TTC549 (cell line): ENCODE measurements at regions not wholly inside any gene's neighbourhood (a gene's known extent, or its start where the extent isn't known, plus 50 kb on each side); places are given as distances from the start of the nearest gene placed in this dataset.

Experiments
- FAIRE-seq: peaks from 2 replicates; lab custom pipeline; 2012; peaks lifted over from hg19 to GRCh38; lab: Jason Lieb, UNC

GRCh38 chr2:235264512-235264911, 229.3 kb upstream of the AGAP1 start:
- FAIRE-seq: no peak

GRCh38 chr2:235265348-235265965, 228.4 kb upstream of the AGAP1 start:
- no peak for FAIRE-seq

GRCh38 chr2:235267251-235267650, 226.6 kb upstream of the AGAP1 start:
- no peak for FAIRE-seq

DNA sequence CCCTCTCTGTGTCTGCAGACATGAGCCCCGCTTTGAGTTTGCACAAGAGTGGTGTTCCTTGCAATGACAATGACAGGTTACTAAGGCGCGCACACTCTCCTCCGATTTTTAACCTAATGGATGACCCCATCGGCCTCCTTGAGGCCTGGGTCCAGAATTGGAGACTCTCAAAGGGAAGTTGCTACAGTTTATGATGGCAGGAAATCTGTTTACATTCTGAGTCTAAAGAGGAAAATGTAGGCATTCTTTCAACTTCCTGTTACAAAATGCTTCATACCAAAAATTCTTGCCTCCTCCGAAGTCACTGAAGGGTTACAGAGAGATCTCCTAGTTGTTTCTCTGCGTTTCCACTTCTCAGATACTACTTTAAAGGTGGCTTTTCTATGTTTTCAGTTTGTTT, 225.3 kb upstream of the AGAP1 start:
- no peak for FAIRE-seq

GRCh38 chr2:235270291-235270690, 223.6 kb upstream of the AGAP1 start:
- FAIRE-seq: no peak

DNA sequence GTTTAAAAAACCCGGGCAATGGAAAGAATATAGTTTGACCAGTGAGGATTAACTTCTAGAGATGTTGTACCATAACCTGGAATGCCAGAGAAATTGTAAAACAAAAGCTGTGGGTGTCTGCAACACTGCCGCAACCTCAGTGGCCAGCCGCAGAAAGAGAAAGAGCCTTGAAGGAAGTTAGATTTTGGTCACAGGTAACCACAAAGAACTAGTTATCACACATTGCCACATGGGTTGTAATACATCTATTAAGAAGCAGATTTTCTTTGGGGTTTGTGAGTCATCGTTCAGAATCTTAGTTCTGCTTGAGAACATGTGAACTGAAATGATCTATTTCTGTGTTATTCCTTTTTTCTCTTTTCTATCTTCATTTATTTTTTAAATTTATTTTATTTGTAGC, 222.9 kb upstream of the AGAP1 start:
- FAIRE-seq: no peak

DNA sequence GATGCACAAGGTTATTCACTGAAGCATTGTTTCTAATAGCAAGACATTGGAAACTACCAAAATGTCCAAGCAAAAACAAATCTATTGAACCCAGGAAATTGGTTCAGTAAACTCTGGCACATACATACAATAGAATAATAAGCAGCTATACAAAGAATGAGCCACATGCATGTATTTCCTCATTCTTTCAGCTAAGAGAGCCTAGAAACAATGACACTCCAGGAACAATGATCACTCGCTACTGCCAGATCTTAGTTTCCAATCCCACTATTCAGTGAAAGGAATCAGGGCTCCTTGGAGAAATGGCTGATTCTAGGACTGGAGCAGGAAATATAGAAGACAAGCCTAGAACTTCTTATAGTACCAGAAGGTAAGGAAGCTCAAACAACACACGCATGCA, 221.9 kb upstream of the AGAP1 start:
- no peak for FAIRE-seq

DNA sequence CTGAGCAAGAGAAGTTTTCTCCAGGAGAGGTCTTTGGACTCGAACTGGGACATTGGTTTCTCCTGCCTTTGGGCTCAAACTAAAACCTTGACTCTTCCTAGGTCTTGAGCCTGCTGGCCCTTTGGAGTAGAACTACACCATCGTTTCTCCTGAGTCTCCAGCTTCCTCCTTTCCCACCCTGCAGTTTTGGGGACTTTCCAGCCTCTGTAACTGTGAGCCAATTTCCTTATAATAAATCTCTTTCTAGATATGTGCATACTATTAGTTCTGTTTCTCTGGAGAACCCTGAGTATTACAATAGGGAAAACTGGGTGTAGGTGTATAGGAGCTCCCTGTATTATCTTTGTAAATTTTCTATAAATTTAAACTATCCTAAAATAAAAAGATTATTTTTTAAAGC, 219.8 kb upstream of the AGAP1 start:
- FAIRE-seq: no peak

GRCh38 chr2:235277485-235277884, 216.4 kb upstream of the AGAP1 start:
- FAIRE-seq: no peak

GRCh38 chr2:235278771-235279355, 215.0 kb upstream of the AGAP1 start:
- no peak for FAIRE-seq

GRCh38 chr2:235279965-235280364, 213.9 kb upstream of the AGAP1 start:
- FAIRE-seq: no peak

- no peak for FAIRE-seq
Measured at GRCh38 chr2:235283246-235283645, 210.6 kb upstream of the AGAP1 start.

- FAIRE-seq: no peak
Measured at GRCh38 chr2:235286622-235287374, 207.0 kb upstream of the AGAP1 start.

GRCh38 chr2:235287375-235287733, 206.5 kb upstream of the AGAP1 start:
- no peak for FAIRE-seq

- FAIRE-seq: no peak
Measured at GRCh38 chr2:235291461-235291860, 202.4 kb upstream of the AGAP1 start.

DNA sequence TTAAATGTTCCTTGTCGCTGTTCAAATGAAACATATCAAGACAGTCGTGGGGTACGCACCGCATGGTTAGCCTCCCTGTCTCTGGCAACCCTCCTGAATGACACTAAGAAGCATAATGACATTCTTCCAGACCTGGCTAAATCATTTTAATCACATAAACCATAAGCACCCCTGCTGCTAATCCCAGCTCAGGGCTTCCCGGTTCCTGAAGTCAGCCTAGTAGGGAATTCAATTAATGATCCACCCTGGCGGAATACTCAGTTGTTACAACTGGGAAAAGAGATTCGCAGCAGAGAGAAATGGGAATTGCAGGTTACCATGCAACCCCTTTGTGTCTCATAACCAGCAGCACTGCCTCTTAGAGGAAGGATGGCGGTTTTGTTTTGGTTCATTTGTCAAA, 200.8 kb upstream of the AGAP1 start:
- no peak for FAIRE-seq

- no peak for FAIRE-seq
Measured at GRCh38 chr2:235295831-235296230, 198.0 kb upstream of the AGAP1 start.

DNA sequence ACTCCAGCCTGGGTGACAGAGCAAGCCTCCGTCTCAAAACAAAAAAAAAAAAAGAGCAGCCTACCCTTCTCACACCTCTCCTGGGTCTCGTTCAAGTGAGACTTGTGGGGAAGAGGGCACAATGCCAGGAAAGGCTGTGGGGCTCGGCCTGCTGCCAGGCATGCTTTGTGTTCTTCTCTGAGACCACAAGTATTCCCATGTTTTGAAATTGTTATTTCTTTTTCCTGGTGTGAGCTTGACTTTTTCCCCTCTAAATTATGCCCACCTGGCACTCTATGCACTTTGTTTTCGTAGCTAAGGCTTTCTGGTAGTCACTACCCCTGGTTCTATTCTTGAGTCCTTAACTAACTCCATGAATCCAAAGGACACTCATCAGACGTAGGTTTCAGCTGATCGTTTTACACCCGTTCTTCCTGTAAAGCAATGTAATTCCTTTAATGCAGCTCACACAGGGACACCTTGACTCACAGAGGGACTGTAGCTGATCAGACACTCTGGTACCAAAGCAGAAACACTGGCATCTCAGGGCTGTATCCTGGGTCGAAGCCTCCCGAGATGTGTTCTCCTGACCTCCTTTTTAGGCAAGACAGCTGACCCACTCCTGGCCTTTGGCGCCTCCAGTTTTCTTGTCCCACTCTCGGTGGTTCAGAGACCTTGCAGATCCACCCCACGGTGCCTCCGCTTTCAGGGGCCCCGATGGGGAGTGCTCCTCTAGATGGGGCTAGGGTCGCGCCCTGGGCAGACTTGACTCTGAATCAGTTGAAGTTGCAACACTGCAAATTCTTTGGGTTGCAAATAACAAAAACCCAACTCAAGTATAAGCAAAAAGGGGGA, 193.3 kb upstream of the AGAP1 start:
- FAIRE-seq: no peak

DNA sequence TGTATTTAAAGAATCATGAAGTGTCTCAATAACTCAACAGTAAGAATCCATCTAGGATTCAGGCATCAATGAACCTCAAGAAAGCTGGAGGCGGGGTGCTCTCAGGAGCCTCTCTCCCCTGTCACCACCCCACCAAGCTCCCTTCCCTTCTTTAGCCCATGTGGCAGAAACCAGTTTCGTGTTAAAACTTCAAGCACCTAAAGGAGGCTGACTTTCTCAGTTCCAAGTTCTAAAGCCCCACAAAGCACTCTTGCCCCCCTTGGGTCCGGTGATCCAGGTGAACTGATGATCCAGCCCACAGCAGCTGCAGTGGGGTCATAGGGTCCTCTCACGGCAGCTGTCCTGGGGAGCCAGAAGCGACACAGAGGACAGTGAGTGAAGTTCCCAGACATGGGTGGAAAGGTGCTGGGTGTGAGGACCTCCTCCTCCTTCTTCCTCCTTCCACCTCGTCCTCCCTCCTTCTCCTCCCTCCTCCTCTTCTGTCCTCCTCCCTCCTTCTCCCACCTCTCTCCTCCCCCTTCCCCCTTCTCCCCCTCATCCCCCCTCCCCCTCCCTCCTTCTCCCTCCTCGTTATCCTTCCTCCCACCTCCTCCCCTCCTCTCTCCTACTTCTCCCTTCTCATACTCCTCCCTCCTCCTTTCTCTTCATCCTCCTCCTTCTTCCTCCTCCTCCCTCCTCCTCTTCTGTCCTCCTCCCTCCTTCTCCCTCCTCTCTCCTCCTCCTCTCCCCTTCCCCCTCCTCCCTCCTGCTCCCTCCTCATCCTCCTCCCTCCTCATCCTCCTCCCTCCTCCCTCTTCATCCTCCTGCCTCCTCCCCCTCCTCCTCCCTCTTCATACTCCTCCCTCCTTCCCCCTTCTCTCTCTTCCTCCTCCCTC, 192.4 kb upstream of the AGAP1 start:
- FAIRE-seq: no peak

- no peak for FAIRE-seq
Measured at GRCh38 chr2:235302263-235302662, 191.6 kb upstream of the AGAP1 start.

DNA sequence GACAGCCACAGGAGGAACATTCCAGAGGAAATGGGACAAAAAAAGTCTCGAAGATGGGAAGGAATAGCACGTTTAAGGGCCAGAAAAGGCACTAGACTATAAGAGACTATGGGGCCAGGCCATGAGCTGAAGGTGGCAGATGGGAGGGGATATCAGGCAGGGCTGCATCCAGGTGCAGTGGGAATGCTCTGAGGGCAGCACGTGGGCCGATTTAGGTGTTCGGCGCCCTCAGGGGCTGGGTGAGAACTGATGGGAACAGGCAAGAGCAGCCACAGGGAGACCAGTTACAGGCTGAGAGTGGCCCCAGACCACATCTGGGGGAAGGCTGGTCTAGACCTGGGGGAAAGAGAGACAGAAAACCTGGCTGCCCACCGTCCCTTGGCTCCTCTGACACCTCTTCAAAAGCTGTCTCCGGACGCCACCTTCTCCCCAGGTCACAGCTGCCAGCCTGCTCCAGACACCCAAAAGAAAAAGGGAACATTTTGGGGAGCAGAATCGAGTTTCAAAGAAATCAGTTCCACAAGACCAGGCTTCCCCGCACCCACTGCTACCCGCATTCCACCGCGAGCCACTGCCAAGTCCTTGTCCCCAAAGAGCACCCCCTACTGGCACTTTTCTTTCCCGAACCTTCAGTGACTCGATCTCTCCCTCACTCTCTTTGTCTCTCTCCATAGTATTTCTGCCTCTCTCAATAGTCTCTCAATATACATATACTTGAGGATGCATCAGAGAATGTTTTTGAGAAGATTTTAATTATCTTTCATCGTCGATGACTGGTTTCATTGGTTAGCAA, 190.1 kb upstream of the AGAP1 start:
- no peak for FAIRE-seq
